Neuronal stem cell (in vitro differentiated cells): ENCODE measurements at regions not wholly inside any gene's neighbourhood (a gene's known extent, or its start where the extent isn't known, plus 50 kb on each side); places are given as distances from the start of the nearest gene placed in this dataset.

Experiments
- DNase-seq: peaks from one replicate; pipeline ENCODE4 v3.0.0-alpha.2; 2013; ENCODE audit warnings: low spot score
- H2AFZ ChIP-seq: one replicate; pipeline ENCODE4 v1.6.1; 2013; ENCODE audit warnings: mild to moderate bottlenecking, low read length, inconsistent platforms
- H2AK5ac ChIP-seq: 2 replicates; pipeline ENCODE4 v1.6.1; 2013; ENCODE audit warnings: low read depth, mild to moderate bottlenecking, inconsistent platforms, low read length, moderate library complexity, mixed read lengths
- H2BK120ac ChIP-seq: 2 replicates; pipeline ENCODE4 v1.6.1; 2013; ENCODE audit warnings: low read depth, mild to moderate bottlenecking, inconsistent platforms, low read length, moderate library complexity, mixed read lengths
- H2BK12ac ChIP-seq: one replicate; pipeline ENCODE4 v1.6.1; 2013; ENCODE audit warnings: low read length, inconsistent platforms
- H2BK15ac ChIP-seq: 2 replicates; pipeline ENCODE4 v1.6.1; 2013; ENCODE audit warnings: mild to moderate bottlenecking, low read length, inconsistent platforms, mixed read lengths
- H2BK5ac ChIP-seq: one replicate; pipeline ENCODE4 v1.6.1; 2013; ENCODE audit warnings: inconsistent platforms, mild to moderate bottlenecking, low read length, moderate library complexity
- H3K14ac ChIP-seq: one replicate; pipeline ENCODE4 v1.6.1; 2013; ENCODE audit warnings: low read length, inconsistent platforms
- H3K18ac ChIP-seq: 2 replicates; pipeline ENCODE4 v1.6.1; 2013; ENCODE audit warnings: low read length, inconsistent platforms
- H3K23ac ChIP-seq: 2 replicates; pipeline ENCODE4 v1.6.1; 2013; ENCODE audit warnings: low read depth, mild to moderate bottlenecking, mixed read lengths, low read length, inconsistent platforms; ENCODE audit not compliant: poor library complexity
- H3K27ac ChIP-seq: replicated peaks from 3 replicates; pipeline ENCODE4 v1.5.1; 2013; ENCODE audit warnings: low read length, inconsistent platforms
- H3K27me3 ChIP-seq, 3 experiments: 2 replicates each; pipeline ENCODE4 v1.6.1; 2013; ENCODE audit warnings: low read length in 3 of 3, mild to moderate bottlenecking in 2 of 3, inconsistent platforms in 1 of 3, low read depth in 1 of 3, mixed read lengths in 1 of 3, moderate library complexity in 1 of 3; ENCODE audit not compliant: control insufficient read depth in 3 of 3, insufficient read depth in 3 of 3
- H3K36me3 ChIP-seq, 2 donors: replicated peaks in 1 of 2; 2 replicates each; pipeline ENCODE4 v1.6.1; 2013; ENCODE audit warnings: low read length in 2 of 2; ENCODE audit not compliant: control insufficient read depth in 2 of 2, insufficient read depth in 2 of 2
- H3K4ac ChIP-seq: 2 replicates; pipeline ENCODE4 v1.6.1; 2013; ENCODE audit warnings: inconsistent platforms, mild to moderate bottlenecking, low read length, moderate library complexity
- H3K4me1 ChIP-seq, 2 donors: 1 replicate in 1 of 2; 2 replicates in 1 of 2; pipeline ENCODE4 v1.6.1; 2013; ENCODE audit warnings: low read length in 2 of 2, low read depth in 1 of 2; ENCODE audit not compliant: control insufficient read depth in 2 of 2, insufficient read depth in 1 of 2
- H3K4me2 ChIP-seq: one replicate; pipeline ENCODE4 v1.6.1; 2013; ENCODE audit warnings: mild to moderate bottlenecking, low read length, inconsistent platforms; ENCODE audit not compliant: insufficient read depth, poor library complexity, severe bottlenecking
- H3K4me3 ChIP-seq, 2 donors: 2 replicates each; pipeline ENCODE4 v1.5.1; 2013; ENCODE audit warnings: low read length in 2 of 2, mild to moderate bottlenecking in 2 of 2, inconsistent platforms in 1 of 2, moderate library complexity in 1 of 2
- H3K79me1 ChIP-seq: one replicate; pipeline ENCODE4 v1.6.1; 2013; ENCODE audit warnings: low read depth, mild to moderate bottlenecking, inconsistent platforms, low read length, moderate library complexity
- H3K9ac ChIP-seq: one replicate; pipeline ENCODE4 v1.6.1; 2013; ENCODE audit warnings: mild to moderate bottlenecking, low read depth, low read length, inconsistent platforms; ENCODE audit not compliant: poor library complexity
- H3K9me3 ChIP-seq, 2 donors: replicated peaks in 1 of 2; 2 replicates each; pipeline versions ENCODE3 to v1.6.1; 2013; ENCODE audit warnings: low read length in 2 of 2, mild to moderate bottlenecking in 2 of 2, inconsistent platforms in 1 of 2, low read depth in 1 of 2, mixed read lengths in 1 of 2, moderate library complexity in 1 of 2; ENCODE audit not compliant: control insufficient read depth in 2 of 2, insufficient read depth in 1 of 2
- H4K8ac ChIP-seq: one replicate; pipeline ENCODE4 v1.6.1; 2013; ENCODE audit warnings: low read depth, mild to moderate bottlenecking, inconsistent platforms, low read length, moderate library complexity
- H4K91ac ChIP-seq: one replicate; pipeline ENCODE4 v1.6.1; 2013; ENCODE audit warnings: low read length, low read depth, mild to moderate bottlenecking, inconsistent platforms; ENCODE audit not compliant: poor library complexity
- WGBS, 2 donors: extraction: QIAGEN DNeasy Blood & Tissue Kit; methylation state at CpG; one replicate each; pipeline ENCODE4 v1.1.7; 2013; ENCODE audit warnings: missing lambda C conversion rate in 2 of 2, mixed read lengths in 1 of 2; ENCODE audit not compliant: insufficient read length in 2 of 2, insufficient replicate concordance in 1 of 2; ENCODE audit errors: extremely low coverage in 2 of 2; 5-methylcytosine and 5-hydroxymethylcytosine counted together

DNA sequence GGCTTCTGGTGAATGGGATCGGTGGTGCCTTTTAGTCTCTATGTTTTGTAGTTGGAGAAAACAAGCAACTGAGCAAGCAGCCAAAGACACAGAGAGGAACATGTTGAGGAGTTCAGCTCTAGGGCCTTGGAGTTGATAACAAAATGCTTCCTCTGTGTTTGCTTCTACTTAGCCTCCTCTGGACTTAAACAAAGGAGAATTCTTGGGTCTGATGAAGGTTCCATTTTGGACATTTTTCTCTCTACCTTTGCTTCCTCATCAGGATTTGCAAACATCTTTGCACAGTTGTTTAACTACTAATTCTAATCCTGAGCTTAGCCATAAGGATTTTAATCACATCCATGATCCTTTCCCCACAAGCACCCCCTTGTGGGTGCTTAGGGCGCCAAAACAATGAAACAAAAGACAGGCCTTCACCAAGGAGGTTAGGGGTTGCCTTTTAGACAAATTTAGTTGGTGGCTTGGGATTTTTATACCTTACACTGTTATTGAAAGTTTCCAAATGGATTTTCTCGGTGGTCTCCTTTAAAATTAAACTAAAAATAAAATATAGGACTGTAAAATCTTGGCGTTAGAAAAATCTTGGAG lies 148.5 kb upstream of the SATB2 start:
- H3K4me3 ChIP-seq = no peak overlapping the region
- H3K23ac ChIP-seq = no peak overlapping the region
- no peak overlapping the region for H2AK5ac ChIP-seq
- H3K27me3 ChIP-seq = peaks cover 0 to 7% (median 0%) of the 10 kb centered on the region in 3 experiments
- no peak overlapping the region for H2BK120ac ChIP-seq
- no peak overlapping the region for H3K27ac ChIP-seq
- H3K36me3 ChIP-seq = no peaks in the 10 kb centered on the region
- H2BK15ac ChIP-seq = no peak overlapping the region
- H3K9ac ChIP-seq = no peak overlapping the region
- no peaks in the 10 kb centered on the region for H3K9me3 ChIP-seq
- no peak for DNase-seq
- H2AFZ ChIP-seq = no peak overlapping the region
- no peak overlapping the region for H3K4ac ChIP-seq
- H4K8ac ChIP-seq = no peak overlapping the region
- H2BK5ac ChIP-seq = no peak overlapping the region
- no CpG with 5 or more reads among the region's 4 CpGs for WGBS, 2 donors
- H3K14ac ChIP-seq = no peak overlapping the region
- H3K79me1 ChIP-seq = no peaks in the 10 kb centered on the region
- H2BK12ac ChIP-seq = no peak overlapping the region
- no peak overlapping the region for H3K18ac ChIP-seq
- H3K4me2 ChIP-seq = no peak overlapping the region
- no peak overlapping the region for H4K91ac ChIP-seq
- H3K4me1 ChIP-seq = peaks cover 0 to 1% of the 10 kb centered on the region in 2 donors

DNA sequence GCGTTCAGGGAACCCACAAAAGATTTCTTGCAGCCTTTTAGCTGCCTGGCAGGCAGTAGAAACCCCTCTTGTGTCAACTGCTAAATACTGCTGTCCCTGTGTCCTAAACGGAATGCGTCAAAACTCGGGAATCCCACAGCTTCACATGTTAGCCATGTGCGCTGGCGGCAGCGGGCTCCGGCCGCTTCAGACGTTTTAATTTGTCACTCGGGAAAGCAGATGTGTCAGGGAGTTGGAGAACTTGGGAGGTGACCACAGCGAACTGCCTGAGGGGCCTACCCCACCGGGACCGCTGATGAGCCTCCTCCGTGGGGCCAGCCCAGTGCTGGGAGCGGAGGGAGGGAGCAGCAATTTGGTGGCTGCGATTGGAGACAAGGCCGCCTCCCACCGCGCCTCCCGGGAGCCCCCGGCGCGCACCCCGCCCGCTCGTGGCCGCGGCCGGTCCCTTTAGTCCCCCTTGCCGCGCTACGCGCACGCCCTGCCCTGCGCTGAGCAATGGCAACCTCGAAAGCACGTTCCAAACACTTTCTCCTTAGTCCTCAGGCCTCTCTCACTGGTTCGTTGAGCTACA lies 146.1 kb upstream of the SATB2 start:
- H3K14ac ChIP-seq = peak overlapping the region; percentile 47
- H3K27me3 ChIP-seq = peaks cover 0 to 7% (median 0%) of the 10 kb centered on the region in 3 experiments
- no peak overlapping the region for H2AFZ ChIP-seq
- H3K79me1 ChIP-seq = no peaks in the 10 kb centered on the region
- no peaks in the 10 kb centered on the region for H3K9me3 ChIP-seq
- H4K8ac ChIP-seq = peak overlapping the region; percentile 87
- peak overlapping the region; percentile 49 for H2BK120ac ChIP-seq
- H3K18ac ChIP-seq = peak overlapping the region; percentile 84
- H3K27ac ChIP-seq = no peak overlapping the region
- no peak overlapping the region for H2BK5ac ChIP-seq
- no peak overlapping the region for H3K4ac ChIP-seq
- H2BK15ac ChIP-seq = no peak overlapping the region
- no peaks in the 10 kb centered on the region for H3K36me3 ChIP-seq
- H2BK12ac ChIP-seq = no peak overlapping the region
- no peak overlapping the region for H4K91ac ChIP-seq
- no peak for DNase-seq
- H3K4me3 ChIP-seq = no peak overlapping the region
- peak overlapping the region; percentile 28 for H3K4me2 ChIP-seq
- H3K9ac ChIP-seq = no peak overlapping the region
- H3K4me1 ChIP-seq = peaks cover 0 to 1% of the 10 kb centered on the region in 2 donors
- WGBS, 2 donors = no CpG with 5 or more reads among the region's 39 CpGs
- H3K23ac ChIP-seq = no peak overlapping the region
- no peak overlapping the region for H2AK5ac ChIP-seq

DNA sequence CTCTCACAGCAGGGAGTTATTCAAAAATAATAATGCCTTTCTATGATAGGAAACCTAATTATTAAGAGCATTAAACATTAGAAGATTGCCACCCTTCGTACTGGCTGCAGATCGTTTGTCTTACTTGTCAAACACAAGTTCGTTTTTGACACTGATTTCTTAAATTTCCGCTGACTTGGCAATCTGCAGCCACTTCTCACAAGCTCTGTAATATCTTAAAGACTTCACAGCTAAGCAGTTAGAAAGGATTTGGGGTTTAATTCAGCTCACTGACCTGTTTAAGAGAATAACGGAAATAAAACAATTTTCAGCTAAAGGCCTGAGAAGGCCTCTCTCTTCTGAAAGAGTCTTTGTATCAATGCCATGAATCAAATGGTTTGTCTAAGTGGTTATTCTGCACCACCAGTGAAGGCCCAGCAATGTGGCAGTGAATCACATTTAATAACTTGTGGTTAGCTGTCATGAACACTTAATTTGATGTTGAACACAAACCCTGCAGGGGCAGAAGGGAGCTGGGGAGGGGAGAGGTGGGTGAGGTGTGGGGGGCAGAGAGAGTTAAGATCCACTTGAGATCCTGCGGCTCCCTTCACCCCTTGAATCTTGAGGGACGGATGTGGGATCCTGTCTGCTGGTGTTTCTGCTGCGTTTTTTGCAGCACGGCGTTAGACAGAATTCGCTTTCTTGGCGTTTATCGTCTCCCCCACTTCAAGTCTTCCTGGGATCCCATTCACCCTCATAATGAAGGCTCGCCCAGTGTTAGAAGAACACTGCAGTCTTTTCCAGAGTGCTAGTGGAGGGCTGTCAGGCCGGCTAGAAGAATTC lies 145.4 kb upstream of the SATB2 start:
- peaks cover 0 to 1% of the 10 kb centered on the region in 2 donors for H3K4me1 ChIP-seq
- H3K27me3 ChIP-seq = peaks cover 0 to 7% (median 0%) of the 10 kb centered on the region in 3 experiments
- no peaks in the 10 kb centered on the region for H3K36me3 ChIP-seq
- no peak overlapping the region for H3K27ac ChIP-seq
- H4K8ac ChIP-seq = no peak overlapping the region
- no peak overlapping the region for H3K23ac ChIP-seq
- no peak overlapping the region for H2BK5ac ChIP-seq
- no peaks in the 10 kb centered on the region for H3K79me1 ChIP-seq
- no peak overlapping the region for H3K9ac ChIP-seq
- no peak overlapping the region for H2BK120ac ChIP-seq
- H3K14ac ChIP-seq = no peak overlapping the region
- no peak overlapping the region for H2BK12ac ChIP-seq
- no peak overlapping the region for H3K4me2 ChIP-seq
- no peak overlapping the region for H3K18ac ChIP-seq
- whole genome bisulfite sequencing, 2 donors = no CpG with 5 or more reads among the region's 15 CpGs
- no peak overlapping the region for H4K91ac ChIP-seq
- no peaks in the 10 kb centered on the region for H3K9me3 ChIP-seq
- no peak overlapping the region for H3K4me3 ChIP-seq
- H2BK15ac ChIP-seq = no peak overlapping the region
- DNase-seq = no peak
- H3K4ac ChIP-seq = no peak overlapping the region
- no peak overlapping the region for H2AK5ac ChIP-seq
- H2AFZ ChIP-seq = no peak overlapping the region

DNA sequence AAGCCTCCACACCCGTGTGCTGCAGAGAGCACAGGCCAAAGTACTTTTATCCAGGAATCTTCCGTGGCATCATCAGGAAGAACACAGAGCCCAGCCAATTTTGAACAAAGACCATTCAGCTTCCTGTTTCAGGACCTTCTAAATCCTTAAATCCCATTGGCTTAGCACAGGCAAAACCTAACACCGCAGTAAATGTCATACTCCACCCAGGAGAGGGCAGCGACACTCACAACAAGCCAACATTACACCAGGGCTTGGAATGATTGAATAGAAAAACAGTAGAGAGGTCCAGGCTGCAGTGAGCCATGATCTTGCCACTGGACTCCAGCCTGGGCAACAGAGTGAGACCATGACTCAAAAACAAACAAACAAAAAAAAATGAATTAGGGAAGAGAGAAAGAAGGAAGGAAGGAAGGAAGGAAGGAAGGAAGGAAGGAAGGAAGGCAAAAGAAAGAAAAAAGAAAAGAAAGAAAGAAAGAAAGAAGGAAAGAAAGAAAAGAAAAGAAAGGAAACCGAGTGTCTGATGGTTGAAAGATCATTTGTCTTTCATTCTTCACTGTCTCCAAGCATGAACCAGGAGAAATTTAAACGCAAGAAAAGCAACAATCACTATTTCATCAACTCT lies 144.6 kb upstream of the SATB2 start:
- Histone ChIP-seq H3K4me1 (peaks cover 0 to 1% of the 10 kb centered on the region in 2 donors), H3K9ac (no peak overlapping the region), H3K36me3 (no peaks in the 10 kb centered on the region), H3K18ac (no peak overlapping the region), H2BK15ac (no peak overlapping the region), H3K4ac (no peak overlapping the region), H3K27ac (no peak overlapping the region), H2BK12ac (no peak overlapping the region), H2AK5ac (no peak overlapping the region), H3K23ac (no peak overlapping the region), H4K91ac (no peak overlapping the region), H3K4me3 (no peak overlapping the region), H2BK120ac (no peak overlapping the region), H2BK5ac (no peak overlapping the region), H3K4me2 (no peak overlapping the region), H4K8ac (no peak overlapping the region), H3K9me3 (no peaks in the 10 kb centered on the region), H3K27me3 (peaks cover 0 to 7% (median 0%) of the 10 kb centered on the region in 3 experiments), H2AFZ (peak overlapping the region; percentile 37), H3K14ac (no peak overlapping the region), H3K79me1 (no peaks in the 10 kb centered on the region)
- no CpG with 5 or more reads among the region's 6 CpGs for WGBS, 2 donors
- DNase-seq = no peak
